ENCODE measurements at regions not wholly inside any gene's neighbourhood (a gene's known extent, or its start where the extent isn't known, plus 50 kb on each side); places are given as distances from the start of the nearest gene placed in this dataset.

- no peak overlapping the region for H2AFZ ChIP-seq
- H4K20me1 ChIP-seq (ENCODE audit: insufficient read depth): no peaks in the 10 kb centered on the region
- intact Hi-C loops (cut with micrococcal nuclease; ENCODE audit: unreplicated experiment): no loop called here
- no peak overlapping the region for H3K4me2 ChIP-seq
- H3K4me1 ChIP-seq (replicated peaks; ENCODE audit: insufficient read depth): 0 out of 2 replicates have a peak, but pooled peaks cover 6% of the 10 kb centered on the region
- no peaks in the 10 kb centered on the region for H3K9me2 ChIP-seq (ENCODE audit: insufficient read depth)
- BruUV-seq (replicated peaks): no TSS peak
- no peaks in the 10 kb centered on the region for H3F3A ChIP-seq (ENCODE audit: insufficient read depth, low read depth)
- DNase-seq: no peak
- no peaks in the 10 kb centered on the region for H3K36me3 ChIP-seq (ENCODE audit: low read depth)
- TF ChIP-seq EZH2 (IDR thresholded peaks at IDR 0.05; ENCODE audit: low read depth) (no peak), CTCF (conservative IDR thresholded peaks at IDR 0.05) (no peak)
- POLR2A ChIA-PET (ENCODE audit: unreplicated experiment): no interaction called here
- H3K27me3 ChIP-seq (ENCODE audit: insufficient read depth, low read depth): no peaks in the 10 kb centered on the region
- H3K9me3 ChIP-seq (ENCODE audit: insufficient read depth, low read depth): no peaks in the 10 kb centered on the region
- no peak overlapping the region for H3K27ac ChIP-seq
- H3K4me3 ChIP-seq: no peak overlapping the region
- CTCF ChIA-PET: no interaction called here
- H3K79me2 ChIP-seq (ENCODE audit: low read depth): no peaks in the 10 kb centered on the region
These were observed 499.1 kb downstream of the CD83 start for GRCh38 chr6:14616656-14617055.

- Histone ChIP-seq H3K27me3 (ENCODE audit: insufficient read depth, low read depth) (no peaks in the 10 kb centered on the region), H3K4me2 (no peak overlapping the region), H3K4me1 (replicated peaks; ENCODE audit: insufficient read depth) (no peaks in the 10 kb centered on the region), H3K79me2 (ENCODE audit: low read depth) (no peaks in the 10 kb centered on the region), H3K27ac (no peak overlapping the region), H4K20me1 (ENCODE audit: insufficient read depth) (no peaks in the 10 kb centered on the region), H3K9me2 (ENCODE audit: insufficient read depth) (no peaks in the 10 kb centered on the region), H2AFZ (no peak overlapping the region), H3K4me3 (no peak overlapping the region), H3K9me3 (ENCODE audit: insufficient read depth, low read depth) (no peaks in the 10 kb centered on the region), H3F3A (ENCODE audit: insufficient read depth, low read depth) (no peaks in the 10 kb centered on the region), H3K36me3 (ENCODE audit: low read depth) (no peaks in the 10 kb centered on the region)
- DNase-seq: no peak
- intact Hi-C loops (cut with micrococcal nuclease; ENCODE audit: unreplicated experiment): no loop called here
- no TSS peak for BruUV-seq (replicated peaks)
- TF ChIP-seq EZH2 (IDR thresholded peaks at IDR 0.05; ENCODE audit: low read depth): no peak
- no peak for TF ChIP-seq CTCF (conservative IDR thresholded peaks at IDR 0.05)
- ChIA-PET POLR2A (ENCODE audit: unreplicated experiment) (no interaction called here), CTCF (no interaction called here)
These were observed 501.3 kb downstream of the CD83 start for GRCh38 chr6:14618759-14619418.

GRCh38 chr6:14619419-14619781 lies 501.8 kb downstream of the CD83 start:
- Histone ChIP-seq H3K27ac (no peak overlapping the region), H3K36me3 (ENCODE audit: low read depth) (no peaks in the 10 kb centered on the region), H3K79me2 (ENCODE audit: low read depth) (no peaks in the 10 kb centered on the region), H2AFZ (no peak overlapping the region), H3K9me3 (ENCODE audit: insufficient read depth, low read depth) (no peaks in the 10 kb centered on the region), H3K9me2 (ENCODE audit: insufficient read depth) (no peaks in the 10 kb centered on the region), H3F3A (ENCODE audit: insufficient read depth, low read depth) (no peaks in the 10 kb centered on the region), H4K20me1 (ENCODE audit: insufficient read depth) (no peaks in the 10 kb centered on the region), H3K27me3 (ENCODE audit: insufficient read depth, low read depth) (no peaks in the 10 kb centered on the region), H3K4me2 (no peak overlapping the region), H3K4me3 (no peak overlapping the region), H3K4me1 (replicated peaks; ENCODE audit: insufficient read depth) (no peaks in the 10 kb centered on the region)
- ChIA-PET CTCF (no interaction called here), POLR2A (ENCODE audit: unreplicated experiment) (no interaction called here)
- intact Hi-C loops (cut with micrococcal nuclease; ENCODE audit: unreplicated experiment): no loop called here
- no TSS peak for BruUV-seq (replicated peaks)
- DNase-seq: no peak
- TF ChIP-seq EZH2 (IDR thresholded peaks at IDR 0.05; ENCODE audit: low read depth): no peak

DNA sequence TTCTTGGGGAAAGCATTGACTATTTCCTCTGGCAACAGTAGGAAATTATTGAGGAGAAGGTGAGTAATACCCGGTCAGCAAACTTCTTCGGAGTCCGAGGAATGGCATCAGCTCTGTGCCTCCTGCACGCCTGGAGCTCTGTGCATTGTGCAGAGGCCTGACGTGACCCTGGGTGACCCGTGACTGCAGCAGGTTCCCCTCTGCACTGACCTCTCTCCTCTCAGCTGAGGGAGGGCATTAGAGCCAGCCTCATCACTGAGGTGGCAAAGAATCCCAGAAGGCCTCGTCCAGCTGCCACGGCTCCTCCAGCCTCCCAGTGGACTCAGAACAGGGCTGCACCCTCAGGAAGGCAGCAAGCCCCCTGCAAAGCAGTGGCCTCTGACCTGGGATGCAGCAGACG lies 502.9 kb downstream of the CD83 start:
- Histone ChIP-seq H3K9me3 (ENCODE audit: insufficient read depth, low read depth) (no peaks in the 10 kb centered on the region), H3K27me3 (ENCODE audit: insufficient read depth, low read depth) (no peaks in the 10 kb centered on the region), H3F3A (ENCODE audit: insufficient read depth, low read depth) (no peaks in the 10 kb centered on the region), H3K4me3 (no peak overlapping the region), H3K36me3 (ENCODE audit: low read depth) (no peaks in the 10 kb centered on the region), H2AFZ (no peak overlapping the region), H3K79me2 (ENCODE audit: low read depth) (no peaks in the 10 kb centered on the region), H3K4me1 (replicated peaks; ENCODE audit: insufficient read depth) (no peaks in the 10 kb centered on the region), H4K20me1 (ENCODE audit: insufficient read depth) (no peaks in the 10 kb centered on the region), H3K4me2 (no peak overlapping the region), H3K9me2 (ENCODE audit: insufficient read depth) (no peaks in the 10 kb centered on the region), H3K27ac (no peak overlapping the region)
- CTCF ChIA-PET: no interaction called here
- DNase-seq: no peak
- POLR2A ChIA-PET (ENCODE audit: unreplicated experiment): no interaction called here
- TF ChIP-seq EZH2 (IDR thresholded peaks at IDR 0.05; ENCODE audit: low read depth) (no peak), CTCF (conservative IDR thresholded peaks at IDR 0.05) (no peak)
- no TSS peak for BruUV-seq (replicated peaks)
- intact Hi-C loops (cut with micrococcal nuclease; ENCODE audit: unreplicated experiment): no loop called here
